ENCODE measurements at regions not wholly inside any gene's neighbourhood (a gene's known extent, or its start where the extent isn't known, plus 50 kb on each side); places are given as distances from the start of the nearest gene placed in this dataset.

GRCh38 chr1:30310966-30311742 is 412.2 kb downstream of the MATN1 start:
- no peak for DNase-seq

DNA sequence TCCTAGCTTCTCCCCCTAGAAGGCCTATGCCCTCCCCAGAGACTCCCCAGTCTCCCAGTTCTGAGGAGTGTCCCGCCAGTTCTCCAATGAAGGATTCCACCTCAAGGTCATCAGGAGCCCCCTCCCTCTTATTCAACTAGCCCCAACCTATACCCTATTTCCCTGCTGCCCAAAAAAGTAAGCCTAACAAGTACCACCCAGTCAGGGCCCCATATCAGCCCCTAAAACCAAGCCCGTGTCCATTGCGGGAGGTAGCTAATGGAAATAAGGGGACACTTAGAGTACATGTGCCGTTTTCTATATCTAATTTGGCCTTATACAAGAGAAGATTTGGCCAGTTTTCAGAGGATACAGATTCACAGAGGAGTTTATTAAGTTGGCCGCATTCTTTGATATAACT is 416.2 kb downstream of the MATN1 start:
- DNase-seq = no peak

DNA sequence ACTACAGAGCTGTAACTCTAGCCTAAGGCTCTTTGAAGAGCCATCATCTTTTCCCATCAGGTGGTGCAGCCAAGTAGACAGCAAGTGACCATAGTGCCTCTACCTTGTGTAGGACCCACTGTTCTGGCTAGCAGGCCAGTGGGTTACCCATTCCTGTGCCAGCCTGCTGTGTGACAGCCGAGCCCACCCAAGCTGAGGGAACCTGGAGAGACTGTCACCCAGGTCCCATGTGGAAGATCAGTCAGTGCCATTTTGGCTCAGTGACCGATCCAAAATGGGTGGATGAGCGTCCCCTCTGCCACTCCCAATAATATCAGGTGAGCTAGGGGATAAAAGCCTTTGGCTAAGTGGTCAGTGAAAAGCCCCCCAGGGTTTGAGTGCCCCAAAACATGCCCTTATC is 417.9 kb downstream of the MATN1 start:
- no peak for DNase-seq

DNA sequence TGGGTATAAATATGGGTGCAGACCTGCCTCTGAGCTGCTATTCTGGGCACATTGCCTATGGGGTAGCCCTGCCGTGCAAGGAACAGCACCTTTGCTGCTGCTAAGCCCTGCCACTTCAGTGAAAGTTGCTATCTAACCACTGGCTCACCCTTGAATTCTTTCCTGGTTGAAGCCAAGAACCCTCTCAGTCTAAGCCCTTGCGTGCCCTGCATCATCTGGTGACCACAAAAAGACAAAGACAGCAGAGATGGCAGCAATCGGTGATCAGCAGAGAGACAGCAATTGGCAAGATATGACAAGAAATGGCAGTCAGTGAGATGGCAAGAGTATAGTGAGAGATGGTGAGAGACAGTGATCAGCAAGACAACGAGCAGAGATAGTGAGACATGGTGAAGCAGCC is 418.3 kb downstream of the MATN1 start:
- no peak for DNase-seq

GRCh38 chr1:30304080-30304479 is 419.3 kb downstream of the MATN1 start:
- DNase-seq = no peak

GRCh38 chr1:30303387-30303786 is 420.0 kb downstream of the MATN1 start:
- DNase-seq = no peak

GRCh38 chr1:30302858-30303257 is 420.5 kb downstream of the MATN1 start:
- peak; percentile 60 to 87 (median 82) for DNase-seq

DNA sequence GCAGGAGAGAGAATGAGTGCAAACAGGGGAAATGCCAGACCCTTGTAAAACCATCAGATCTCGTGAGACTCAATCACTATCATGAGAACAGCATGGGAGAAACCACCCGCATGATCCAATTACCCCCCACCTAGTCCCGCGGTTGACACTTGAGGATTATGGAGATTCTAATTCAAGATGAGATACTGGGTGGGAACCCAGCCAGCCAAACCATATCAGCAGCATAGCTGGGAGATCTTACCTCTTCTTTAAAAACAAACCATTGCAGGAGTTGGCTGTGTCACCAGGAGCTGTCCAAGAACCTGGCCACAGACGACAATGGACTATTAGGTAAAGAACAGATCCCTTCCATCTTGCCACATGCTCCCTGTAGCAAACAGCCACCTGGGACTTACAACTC is 422.7 kb downstream of the MATN1 start:
- no peak for DNase-seq

DNA sequence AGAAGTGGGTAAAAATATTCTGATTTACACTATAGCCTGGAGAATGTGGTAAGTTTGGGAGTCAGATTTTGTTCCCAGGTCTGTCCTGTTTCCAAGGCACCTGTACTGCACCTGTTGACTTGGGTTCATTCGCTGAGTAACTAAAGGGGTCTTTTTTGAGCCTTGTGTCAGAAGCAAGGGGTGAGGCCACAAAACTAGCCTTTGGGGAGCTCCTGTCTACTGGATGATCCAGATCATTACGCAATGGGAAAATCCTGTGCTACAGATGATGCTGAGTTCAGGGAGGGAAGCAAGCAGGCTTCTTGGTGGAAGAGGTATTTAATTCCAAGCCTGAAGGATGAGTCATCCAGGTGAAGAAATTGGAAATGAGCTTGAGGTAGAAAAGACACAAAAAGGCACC is 424.0 kb downstream of the MATN1 start:
- DNase-seq = no peak

DNA sequence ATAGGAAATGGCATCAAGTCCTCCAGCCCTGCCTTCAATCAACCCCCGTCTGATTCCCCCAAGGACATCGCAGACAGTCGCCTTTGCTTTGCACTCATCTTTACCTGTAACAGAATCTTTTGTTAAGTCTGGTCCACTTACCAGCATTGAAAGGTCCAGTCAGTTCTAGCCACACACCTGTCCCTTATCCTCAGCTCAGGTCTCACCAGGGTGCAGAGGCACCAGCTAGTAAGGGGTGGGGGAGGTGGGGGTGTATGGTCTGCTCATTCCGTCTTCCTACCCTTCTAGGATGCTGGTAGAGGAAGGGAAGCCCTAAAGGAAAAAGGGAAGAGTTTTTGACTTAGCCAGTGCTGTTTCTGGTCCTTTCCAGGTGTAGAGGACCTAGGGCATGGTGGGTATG is 427.7 kb downstream of the MATN1 start:
- DNase-seq = no peak

DNA sequence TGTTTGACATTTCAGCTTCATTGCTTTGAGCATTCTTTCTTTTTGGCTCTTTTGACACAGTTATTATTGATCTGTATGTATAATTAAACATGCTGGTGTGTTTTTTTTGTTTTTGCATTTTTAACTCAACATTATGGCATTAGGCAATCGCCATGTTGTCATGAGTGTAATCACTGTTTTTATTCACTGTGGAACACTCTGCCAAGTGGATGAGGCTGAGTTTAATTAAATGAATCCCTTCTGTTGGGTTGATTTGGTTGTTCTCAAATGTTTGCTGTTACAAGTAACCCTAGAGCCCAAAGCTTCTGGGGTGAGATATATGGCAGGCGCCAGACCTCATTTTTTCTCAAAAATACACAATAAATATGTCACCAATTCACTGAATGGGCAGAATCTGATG is 428.1 kb downstream of the MATN1 start:
- no peak for DNase-seq

- DNase-seq = no peak
These were observed 428.9 kb downstream of the MATN1 start for GRCh38 chr1:30294508-30294907.

GRCh38 chr1:30292451-30292850 is 430.9 kb downstream of the MATN1 start:
- DNase-seq = no peak

DNA sequence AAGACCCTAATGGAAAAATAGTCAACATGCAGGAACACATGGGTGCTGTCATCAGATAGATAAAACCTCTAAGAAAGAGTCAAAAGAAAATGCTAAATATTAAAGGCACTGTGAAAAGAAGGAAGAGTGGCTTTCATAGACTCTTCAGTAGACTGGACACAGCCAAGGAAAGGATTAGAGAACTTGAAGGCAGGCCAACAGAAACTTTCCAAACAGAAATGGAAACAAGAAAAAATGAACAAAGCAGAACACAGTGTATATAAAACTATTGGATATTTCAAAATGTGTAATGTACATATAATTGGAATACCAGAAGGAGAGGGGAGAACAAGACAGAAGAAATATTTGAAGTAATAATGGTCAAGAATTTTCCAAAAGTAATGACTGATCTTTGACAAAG is 431.9 kb downstream of the MATN1 start:
- no peak for DNase-seq

DNA sequence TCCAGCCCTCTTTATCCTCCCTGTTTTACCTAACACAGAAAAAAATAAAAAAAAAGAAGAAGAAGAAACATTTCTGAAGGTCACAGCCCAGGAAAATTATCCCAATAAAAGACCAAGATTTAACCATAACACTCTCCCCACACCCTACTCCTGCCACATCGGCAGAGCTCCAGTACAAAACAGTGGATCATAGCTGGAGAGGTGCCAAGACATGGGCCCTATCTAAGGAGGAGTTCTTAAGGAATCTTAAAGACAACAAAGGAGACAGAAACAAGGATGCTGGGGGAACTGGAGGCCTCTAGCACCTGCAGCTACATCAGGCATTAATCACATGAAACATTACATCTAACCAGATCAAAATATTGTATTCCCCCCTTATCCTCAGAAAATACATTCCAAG is 432.8 kb downstream of the MATN1 start:
- no peak for DNase-seq

DNA sequence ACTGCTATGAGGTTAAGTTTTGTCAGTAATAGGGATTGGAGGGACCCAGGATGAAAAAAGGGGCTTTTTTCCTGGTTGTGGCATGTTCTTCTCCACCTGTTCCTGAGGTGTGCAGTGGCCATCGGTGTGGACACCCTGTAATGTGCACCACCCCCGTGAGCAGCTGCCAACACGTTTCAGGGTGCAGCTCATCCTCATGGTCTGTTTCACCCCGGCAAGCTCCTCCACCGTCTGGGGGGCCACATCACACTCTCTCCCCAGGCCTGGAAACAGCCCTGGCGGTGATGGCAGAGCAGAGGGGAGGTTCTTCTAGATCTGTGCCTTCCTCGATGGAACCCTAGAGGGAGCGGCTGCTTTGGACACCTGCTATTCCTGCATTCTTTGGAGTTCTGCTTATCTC is 435.4 kb downstream of the MATN1 start:
- no peak for DNase-seq

- no peak for DNase-seq
These were observed 436.2 kb downstream of the MATN1 start for GRCh38 chr1:30286988-30287839.

- peak in 2 of 3 experiments; percentile 3 to 29 for DNase-seq
These were observed 437.0 kb downstream of the MATN1 start for GRCh38 chr1:30286241-30286987.

GRCh38 chr1:30285501-30285932 is 437.9 kb downstream of the MATN1 start:
- no peak for DNase-seq

- DNase-seq = no peak
These were observed 438.5 kb downstream of the MATN1 start for GRCh38 chr1:30284728-30285475.

- no peak for DNase-seq
These were observed 439.2 kb downstream of the MATN1 start for GRCh38 chr1:30284226-30284625.

GRCh38 chr1:30283199-30283962 is 440.0 kb downstream of the MATN1 start:
- no peak for DNase-seq

Measured in NCI-H1417 (cell line).